HG03558 (cell line): ENCODE measurements at regions not wholly inside any gene's neighbourhood (a gene's known extent, or its start where the extent isn't known, plus 50 kb on each side); places are given as distances from the start of the nearest gene placed in this dataset.
"Not testable (repeated sequence)": the region's sequence is repeated elsewhere in the genome, so short reads cannot be mapped to it uniquely, and the experiment has no call there.

ENCODE experiments used
- ATAC-seq: cut with Tn5 transposase; IDR thresholded peaks from one replicate; pipeline ENCODE4 v1.9.1; 2021; ENCODE audit warnings: moderate number of reproducible peaks; ENCODE audit not compliant: unreplicated experiment; ENCODE audit errors: extremely low read depth

DNA sequence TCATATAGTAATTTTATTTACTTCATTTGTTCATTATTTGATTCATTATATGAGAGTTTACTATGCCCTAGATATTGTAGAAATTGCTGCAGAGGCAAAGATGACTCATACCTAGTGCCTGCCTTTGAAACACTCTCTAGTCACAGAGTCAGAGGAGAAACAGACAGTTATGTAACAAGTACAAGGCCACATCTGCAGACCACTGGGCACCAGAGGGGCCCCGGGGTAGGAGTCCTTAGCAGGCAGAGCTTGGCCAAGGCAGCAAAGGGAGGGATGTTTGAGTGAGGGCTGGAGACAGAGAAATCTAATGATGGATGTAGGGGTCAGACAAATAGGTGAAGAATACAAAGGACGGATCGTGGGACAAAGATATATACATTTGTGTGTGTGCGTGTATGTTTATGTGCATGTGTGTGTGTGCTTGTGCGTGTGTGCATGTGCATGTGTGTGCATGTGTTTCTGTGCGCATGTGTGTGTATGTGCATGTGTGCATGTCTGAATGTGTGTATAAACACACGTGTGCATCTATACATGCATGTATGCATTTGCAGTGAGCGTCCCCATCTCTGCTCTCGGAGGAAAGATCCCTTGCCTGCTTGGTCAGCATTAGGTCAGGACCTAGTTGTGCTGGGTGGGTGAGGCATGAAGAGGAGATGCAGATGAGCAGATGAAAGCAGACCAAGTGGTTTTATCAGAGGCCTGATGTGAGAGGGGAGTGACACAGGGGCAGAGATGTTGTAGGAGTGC lies 170.6 kb upstream of the MYT1L start:
- no peak for ATAC-seq

- ATAC-seq = no peak
Measured at GRCh38 chr2:2495606-2496005, 164.5 kb upstream of the MYT1L start.

DNA sequence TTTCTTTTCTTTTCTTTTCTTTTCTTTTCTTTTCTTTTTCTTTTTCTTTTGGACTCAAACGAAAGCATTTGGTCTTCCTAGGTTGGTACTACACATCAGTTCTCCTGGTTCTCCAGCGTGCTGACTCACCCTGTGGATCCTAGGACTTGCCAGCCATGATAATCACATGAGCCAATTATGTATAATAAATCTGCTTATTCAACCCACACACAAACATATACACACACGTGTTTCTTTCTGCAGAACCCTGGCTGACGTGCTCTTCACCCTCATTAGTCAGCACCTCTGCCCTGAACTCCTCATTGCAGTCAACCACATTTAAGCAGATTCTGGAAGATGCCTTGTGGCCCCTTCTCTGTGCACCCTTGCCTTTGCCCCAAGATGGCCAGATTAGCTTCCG lies 162.4 kb upstream of the MYT1L start:
- ATAC-seq = no peak

GRCh38 chr2:2492800-2493199 lies 161.7 kb upstream of the MYT1L start:
- ATAC-seq = no peak

- no peak for ATAC-seq
Measured at GRCh38 chr2:2491964-2492363, 160.9 kb upstream of the MYT1L start.

- no peak for ATAC-seq
Measured at GRCh38 chr2:2484301-2484700, 153.2 kb upstream of the MYT1L start.

DNA sequence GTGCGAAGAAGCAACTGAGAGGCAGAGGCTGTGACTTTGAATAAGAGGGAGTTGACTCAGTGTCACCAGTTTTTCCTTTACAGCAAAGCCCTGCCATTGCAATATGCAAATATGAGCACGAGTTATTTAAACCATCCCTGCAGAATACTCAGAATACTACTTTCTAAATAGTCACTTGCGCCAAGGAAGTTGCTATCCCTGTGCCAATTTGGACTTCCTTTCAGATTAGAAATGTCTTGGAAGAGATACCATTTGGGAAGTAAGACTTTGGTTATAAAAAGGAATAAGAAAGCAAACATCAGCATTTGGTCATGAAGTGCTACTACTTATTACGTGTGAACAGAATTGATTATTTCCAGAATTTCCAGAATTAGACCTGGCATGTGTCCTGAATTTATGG lies 151.8 kb upstream of the MYT1L start:
- ATAC-seq = no peak

- ATAC-seq = no peak
Measured at GRCh38 chr2:2472881-2473280, 141.8 kb upstream of the MYT1L start.

GRCh38 chr2:2472044-2472443 lies 141.0 kb upstream of the MYT1L start:
- ATAC-seq = no peak

GRCh38 chr2:2466534-2466933 lies 135.5 kb upstream of the MYT1L start:
- no peak for ATAC-seq

- no peak for ATAC-seq
Measured at GRCh38 chr2:2464643-2465042, 133.6 kb upstream of the MYT1L start.

- no peak for ATAC-seq
Measured at GRCh38 chr2:2464094-2464493, 133.0 kb upstream of the MYT1L start.

DNA sequence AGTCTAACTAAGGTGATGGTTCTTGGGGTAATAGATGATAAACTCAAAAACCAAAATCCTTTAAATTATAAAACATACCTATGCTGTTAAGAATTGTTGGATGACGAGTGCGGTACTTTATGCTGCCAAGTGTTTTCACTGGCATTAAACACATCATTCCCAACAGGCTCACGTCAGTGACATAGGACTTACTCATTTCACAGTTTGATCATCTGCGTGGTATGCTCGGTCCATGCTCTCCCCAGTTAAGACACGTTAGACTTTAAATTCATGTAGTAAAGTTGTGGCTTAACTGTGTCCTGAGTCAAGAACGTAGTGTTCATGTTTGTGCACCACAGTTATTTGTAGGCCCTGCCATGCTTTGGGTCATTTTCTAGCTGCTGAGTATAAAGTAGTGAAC lies 125.6 kb upstream of the MYT1L start:
- ATAC-seq = no peak

DNA sequence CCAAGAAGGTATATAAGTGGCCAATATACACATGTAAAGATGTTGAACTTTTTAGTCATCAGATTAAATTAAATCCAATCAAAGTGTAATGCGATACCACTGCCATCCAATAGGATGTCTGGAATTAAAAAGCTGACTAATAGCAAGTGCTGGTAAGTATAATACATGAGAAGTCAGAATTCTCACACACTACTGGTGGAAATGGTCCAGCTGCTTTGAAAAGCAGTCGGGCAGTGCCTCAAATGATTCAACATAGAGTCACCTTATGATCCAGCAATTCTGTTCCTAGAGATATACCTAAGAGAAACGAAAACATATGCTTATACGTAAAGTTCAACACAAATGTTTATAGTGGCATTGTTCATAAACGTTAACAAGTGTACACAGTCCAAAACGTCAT lies 124.1 kb upstream of the MYT1L start:
- no peak for ATAC-seq

- no peak for ATAC-seq
Measured at GRCh38 chr2:2452961-2453360, 121.9 kb upstream of the MYT1L start.

- not testable (repeated sequence) for ATAC-seq
Measured at GRCh38 chr2:2451275-2451674, 120.2 kb upstream of the MYT1L start.

- no peak for ATAC-seq
Measured at GRCh38 chr2:2448178-2448577, 117.1 kb upstream of the MYT1L start.

GRCh38 chr2:2422621-2423020 lies 91.5 kb upstream of the MYT1L start:
- ATAC-seq = no peak

GRCh38 chr2:2413525-2413924 lies 82.5 kb upstream of the MYT1L start:
- ATAC-seq = no peak

GRCh38 chr2:2410987-2411386 lies 79.9 kb upstream of the MYT1L start:
- no peak for ATAC-seq

DNA sequence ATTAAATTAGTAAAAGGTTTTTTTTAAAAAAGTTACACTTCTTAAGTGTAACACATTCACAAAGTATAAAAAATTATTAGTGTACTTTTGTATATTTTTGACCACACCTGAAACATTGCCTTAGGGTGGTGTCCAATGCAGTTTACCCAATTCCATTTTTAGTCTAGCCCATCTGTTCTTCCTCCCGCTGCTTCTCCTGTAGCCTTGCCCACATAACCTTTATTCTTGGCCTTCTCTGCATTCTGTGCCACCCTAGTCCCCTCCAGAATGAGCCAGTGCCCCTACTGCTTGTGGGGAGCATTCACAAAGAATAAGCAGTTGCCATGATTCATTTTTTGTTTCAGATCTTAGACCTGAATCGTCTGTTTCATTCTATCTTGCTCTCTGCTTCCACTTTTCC lies 78.4 kb upstream of the MYT1L start:
- no peak for ATAC-seq

GRCh38 chr2:2405780-2406179 lies 74.7 kb upstream of the MYT1L start:
- ATAC-seq = no peak
